ENCODE measurements at regions not wholly inside any gene's neighbourhood (a gene's known extent, or its start where the extent isn't known, plus 50 kb on each side); places are given as distances from the start of the nearest gene placed in this dataset.

- TF ChIP-seq REST (IDR thresholded peaks at IDR 0.05; ENCODE audit: insufficient read depth in 1 of 2, low read depth in 2 of 2, low read length in 2 of 2) = no peak
- no peak for TF ChIP-seq SIN3A (IDR thresholded peaks at IDR 0.05; ENCODE audit: borderline replicate concordance, insufficient read depth, low read length)
- no peak for TF ChIP-seq POLR2AphosphoS5 (IDR thresholded peaks at IDR 0.05; ENCODE audit: low read depth, low read length)
- no peak for TF ChIP-seq FOXP2 (optimal IDR thresholded peaks at IDR 0.05; ENCODE audit: borderline replicate concordance, extremely low read depth, extremely low read length, insufficient read depth)
- TF ChIP-seq TAF1 (IDR thresholded peaks at IDR 0.05; ENCODE audit: borderline replicate concordance, insufficient read depth, low read length) = no peak
Measured at GRCh38 chr6:95328231-95328630, 249.1 kb upstream of the MANEA start.

- TF ChIP-seq SIN3A (IDR thresholded peaks at IDR 0.05; ENCODE audit: borderline replicate concordance, insufficient read depth, low read length) (no peak), REST (IDR thresholded peaks at IDR 0.05; ENCODE audit: insufficient read depth in 1 of 2, low read depth in 2 of 2, low read length in 2 of 2) (no peak), POLR2AphosphoS5 (IDR thresholded peaks at IDR 0.05; ENCODE audit: low read depth, low read length) (no peak), FOXP2 (optimal IDR thresholded peaks at IDR 0.05; ENCODE audit: borderline replicate concordance, extremely low read depth, extremely low read length, insufficient read depth) (no peak)
Measured at GRCh38 chr6:95352064-95352795, 225.1 kb upstream of the MANEA start.

GRCh38 chr6:95354551-95354950 lies 222.8 kb upstream of the MANEA start:
- no peak for TF ChIP-seq REST (IDR thresholded peaks at IDR 0.05; ENCODE audit: insufficient read depth in 1 of 2, low read depth in 2 of 2, low read length in 2 of 2)

- TF ChIP-seq REST (IDR thresholded peaks at IDR 0.05; ENCODE audit: insufficient read depth in 1 of 2, low read depth in 2 of 2, low read length in 2 of 2) = no peak
- TF ChIP-seq POLR2AphosphoS5 (IDR thresholded peaks at IDR 0.05; ENCODE audit: low read depth, low read length) = no peak
- TF ChIP-seq FOXP2 (optimal IDR thresholded peaks at IDR 0.05; ENCODE audit: borderline replicate concordance, extremely low read depth, extremely low read length, insufficient read depth) = no peak
- no peak for TF ChIP-seq SIN3A (IDR thresholded peaks at IDR 0.05; ENCODE audit: borderline replicate concordance, insufficient read depth, low read length)
- no peak for TF ChIP-seq TAF1 (IDR thresholded peaks at IDR 0.05; ENCODE audit: borderline replicate concordance, insufficient read depth, low read length)
Measured at GRCh38 chr6:95357380-95358020, 219.8 kb upstream of the MANEA start.
